H1 (cell line): ENCODE measurements at regions not wholly inside any gene's neighbourhood (a gene's known extent, or its start where the extent isn't known, plus 50 kb on each side); places are given as distances from the start of the nearest gene placed in this dataset.

ENCODE experiments used
- POLR2A ChIP-seq, 2 experiments: IDR thresholded peaks; 1 replicate in 1 of 2; 2 replicates in 1 of 2; pipeline ENCODE4 v1.6.1; 2011; ENCODE audit warnings: low read depth in 2 of 2, low read length in 2 of 2, mild to moderate bottlenecking in 2 of 2; ENCODE audit errors: control extremely low read depth in 1 of 2
- RXRA ChIP-seq: IDR thresholded peaks from 2 replicates; pipeline ENCODE4 v1.6.1; 2011; ENCODE audit warnings: low read depth, mild to moderate bottlenecking, low read length, moderate library complexity; ENCODE audit not compliant: insufficient read depth
- SIN3A ChIP-seq, 2 experiments: IDR thresholded peaks in 1 of 2; conservative IDR thresholded peaks in 1 of 2; 2 replicates each; pipeline ENCODE4 v1.6.1; 2011 to 2012; ENCODE audit warnings: low read length in 2 of 2, improper control_type of control experiment in 1 of 2, low read depth in 1 of 2, mild to moderate bottlenecking in 1 of 2
- SP1 ChIP-seq: IDR thresholded peaks from 2 replicates; pipeline ENCODE4 v1.6.1; 2011; ENCODE audit warnings: low read depth, low read length
- TF ChIP-seq, protein P1 (sequence below), 3 experiments: IDR thresholded peaks; 1 replicate in 2 of 3; 2 replicates in 1 of 3; pipeline versions ENCODE4 v1.5.1 to v1.6.1; 2011; ENCODE audit warnings: low read length in 3 of 3, mild to moderate bottlenecking in 3 of 3, inconsistent platforms in 2 of 3, low read depth in 1 of 3, moderate library complexity in 1 of 3; ENCODE audit not compliant: insufficient read depth in 1 of 3; ENCODE audit errors: control extremely low read depth in 1 of 3
- TF ChIP-seq, protein P2 (sequence below): IDR thresholded peaks from 2 replicates; pipeline ENCODE4 v1.6.1; 2011; ENCODE audit warnings: low read length, improper control_type of control experiment

DNA sequence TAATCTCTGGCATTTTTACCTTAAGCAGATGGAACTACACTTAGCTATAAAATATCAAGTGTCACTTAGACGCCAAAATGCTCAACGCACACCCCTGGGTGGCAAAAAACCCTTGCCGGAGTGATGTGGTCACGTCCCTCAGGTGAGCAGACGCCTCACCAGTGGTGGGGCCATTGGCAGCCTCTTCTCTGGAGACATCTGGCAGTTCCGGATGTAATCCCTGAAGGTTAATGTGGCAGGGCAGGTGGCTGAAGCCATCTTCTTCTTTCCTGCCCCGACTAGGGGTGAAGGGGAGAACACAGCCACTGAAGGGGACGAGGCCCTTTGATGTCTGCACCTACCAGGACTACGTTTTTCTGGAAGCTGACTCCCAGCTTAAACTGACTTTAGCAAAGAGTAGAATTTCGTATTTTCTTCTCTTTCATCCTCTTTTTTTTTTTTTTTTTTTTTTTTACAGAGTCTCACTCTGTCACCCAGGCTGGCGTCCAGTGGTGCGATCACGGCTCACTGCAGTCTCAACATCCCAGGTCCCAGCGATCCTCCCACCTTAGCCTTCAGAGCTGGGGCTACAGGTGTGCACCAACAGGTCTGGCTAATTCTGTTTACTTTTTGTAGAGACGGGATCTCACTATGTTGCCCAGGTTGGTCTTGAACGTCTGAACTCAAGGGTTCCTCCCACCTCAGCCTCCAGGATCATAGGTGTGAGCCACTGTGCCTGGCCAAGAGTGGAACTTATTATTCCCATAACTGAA lies 152.1 kb downstream of the TTLL2 start:
- TF ChIP-seq RXRA (no peak), SIN3A (conservative IDR thresholded peaks at IDR 0.05 in 1 of 2, IDR thresholded peaks at IDR 0.05 in 1 of 2; ENCODE audit: low read depth in 1 of 2, low read length in 2 of 2) (no peak), SP1 (no peak), POLR2A (IDR thresholded peaks at IDR 0.05; ENCODE audit: control extremely low read depth in 1 of 2, low read depth in 2 of 2, low read length in 2 of 2) (no peak)
- TF ChIP-seq, protein P1, sequence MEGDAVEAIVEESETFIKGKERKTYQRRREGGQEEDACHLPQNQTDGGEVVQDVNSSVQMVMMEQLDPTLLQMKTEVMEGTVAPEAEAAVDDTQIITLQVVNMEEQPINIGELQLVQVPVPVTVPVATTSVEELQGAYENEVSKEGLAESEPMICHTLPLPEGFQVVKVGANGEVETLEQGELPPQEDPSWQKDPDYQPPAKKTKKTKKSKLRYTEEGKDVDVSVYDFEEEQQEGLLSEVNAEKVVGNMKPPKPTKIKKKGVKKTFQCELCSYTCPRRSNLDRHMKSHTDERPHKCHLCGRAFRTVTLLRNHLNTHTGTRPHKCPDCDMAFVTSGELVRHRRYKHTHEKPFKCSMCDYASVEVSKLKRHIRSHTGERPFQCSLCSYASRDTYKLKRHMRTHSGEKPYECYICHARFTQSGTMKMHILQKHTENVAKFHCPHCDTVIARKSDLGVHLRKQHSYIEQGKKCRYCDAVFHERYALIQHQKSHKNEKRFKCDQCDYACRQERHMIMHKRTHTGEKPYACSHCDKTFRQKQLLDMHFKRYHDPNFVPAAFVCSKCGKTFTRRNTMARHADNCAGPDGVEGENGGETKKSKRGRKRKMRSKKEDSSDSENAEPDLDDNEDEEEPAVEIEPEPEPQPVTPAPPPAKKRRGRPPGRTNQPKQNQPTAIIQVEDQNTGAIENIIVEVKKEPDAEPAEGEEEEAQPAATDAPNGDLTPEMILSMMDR (IDR thresholded peaks at IDR 0.05; ENCODE audit: control extremely low read depth in 1 of 3, insufficient read depth in 1 of 3, low read depth in 1 of 3, low read length in 3 of 3): no peak
- TF ChIP-seq, protein P2, sequence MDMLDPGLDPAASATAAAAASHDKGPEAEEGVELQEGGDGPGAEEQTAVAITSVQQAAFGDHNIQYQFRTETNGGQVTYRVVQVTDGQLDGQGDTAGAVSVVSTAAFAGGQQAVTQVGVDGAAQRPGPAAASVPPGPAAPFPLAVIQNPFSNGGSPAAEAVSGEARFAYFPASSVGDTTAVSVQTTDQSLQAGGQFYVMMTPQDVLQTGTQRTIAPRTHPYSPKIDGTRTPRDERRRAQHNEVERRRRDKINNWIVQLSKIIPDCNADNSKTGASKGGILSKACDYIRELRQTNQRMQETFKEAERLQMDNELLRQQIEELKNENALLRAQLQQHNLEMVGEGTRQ: no peak
